NCI-H82 treated with DMSO at 0.1 percent for 48 hours (cell line): ENCODE measurements at regions not wholly inside any gene's neighbourhood (a gene's known extent, or its start where the extent isn't known, plus 50 kb on each side); places are given as distances from the start of the nearest gene placed in this dataset.
"Not testable (repeated sequence)": the region's sequence is repeated elsewhere in the genome, so short reads cannot be mapped to it uniquely, and the experiment has no call there.

Experiments
- DNase-seq: peaks from one replicate; lab custom pipeline; 2025; ENCODE audit not compliant: unreplicated experiment; lab: John Stamatoyannopoulos, UW

- no peak for DNase-seq
These were observed 1584.3 kb upstream of the RAG2 start for GRCh38 chr11:38182126-38182866.

GRCh38 chr11:38176686-38177322, 1578.8 kb upstream of the RAG2 start:
- DNase-seq, result no peak

- DNase-seq, result no peak
These were observed 1575.6 kb upstream of the RAG2 start for GRCh38 chr11:38173676-38174075.

- no peak for DNase-seq
These were observed 1571.2 kb upstream of the RAG2 start for GRCh38 chr11:38169286-38169685.

GRCh38 chr11:38163526-38163925, 1565.5 kb upstream of the RAG2 start:
- no peak for DNase-seq

GRCh38 chr11:38160433-38160832, 1562.4 kb upstream of the RAG2 start:
- DNase-seq, result no peak

GRCh38 chr11:38159038-38159437, 1561.0 kb upstream of the RAG2 start:
- DNase-seq, result no peak

- DNase-seq, result no peak
These were observed 1558.6 kb upstream of the RAG2 start for GRCh38 chr11:38156495-38157146.

GRCh38 chr11:38155856-38156255, 1557.8 kb upstream of the RAG2 start:
- DNase-seq, result no peak

- DNase-seq, result no peak
These were observed 1555.9 kb upstream of the RAG2 start for GRCh38 chr11:38153985-38154384.

- no peak for DNase-seq
These were observed 1545.8 kb upstream of the RAG2 start for GRCh38 chr11:38143852-38144251.

GRCh38 chr11:38138972-38139371, 1540.9 kb upstream of the RAG2 start:
- no peak for DNase-seq

- DNase-seq, result no peak
These were observed 1538.9 kb upstream of the RAG2 start for GRCh38 chr11:38136887-38137286.

- DNase-seq, result no peak
These were observed 1533.5 kb upstream of the RAG2 start for GRCh38 chr11:38131535-38131934.

- DNase-seq, result no peak
These were observed 1532.9 kb upstream of the RAG2 start for GRCh38 chr11:38130976-38131375.

- no peak for DNase-seq
These were observed 1532.5 kb upstream of the RAG2 start for GRCh38 chr11:38130514-38130913.

- no peak for DNase-seq
These were observed 1525.6 kb upstream of the RAG2 start for GRCh38 chr11:38123673-38124072.

GRCh38 chr11:38116616-38117015, 1518.6 kb upstream of the RAG2 start:
- DNase-seq, result not testable (repeated sequence)

GRCh38 chr11:38115381-38115780, 1517.3 kb upstream of the RAG2 start:
- not testable (repeated sequence) for DNase-seq

- no peak for DNase-seq
These were observed 1502.9 kb upstream of the RAG2 start for GRCh38 chr11:38100836-38101462.

- DNase-seq, result no peak
These were observed 1497.2 kb upstream of the RAG2 start for GRCh38 chr11:38095268-38095667.

- DNase-seq, result no peak
These were observed 1491.7 kb upstream of the RAG2 start for GRCh38 chr11:38089726-38090125.
